Retinal pigment epithelial cell (primary cell): ENCODE measurements at regions not wholly inside any gene's neighbourhood (a gene's known extent, or its start where the extent isn't known, plus 50 kb on each side); places are given as distances from the start of the nearest gene placed in this dataset.

Source experiments
- DNase-seq: peaks from one replicate; pipeline ENCODE4 v3.0.0-alpha.2; 2010; ENCODE audit warnings: low read depth
- H3K4me3 ChIP-seq: 2 replicates; pipeline ENCODE4 v1.5.1; 2011; ENCODE audit warnings: mild to moderate bottlenecking, low read length, control low read depth, moderate library complexity
- TF ChIP-seq, protein P1 (sequence below): conservative IDR thresholded peaks from 2 replicates; pipeline ENCODE4 v1.5.1; 2011; ENCODE audit warnings: low read depth, low read length, control low read depth, inconsistent platforms

- TF ChIP-seq, protein P1, sequence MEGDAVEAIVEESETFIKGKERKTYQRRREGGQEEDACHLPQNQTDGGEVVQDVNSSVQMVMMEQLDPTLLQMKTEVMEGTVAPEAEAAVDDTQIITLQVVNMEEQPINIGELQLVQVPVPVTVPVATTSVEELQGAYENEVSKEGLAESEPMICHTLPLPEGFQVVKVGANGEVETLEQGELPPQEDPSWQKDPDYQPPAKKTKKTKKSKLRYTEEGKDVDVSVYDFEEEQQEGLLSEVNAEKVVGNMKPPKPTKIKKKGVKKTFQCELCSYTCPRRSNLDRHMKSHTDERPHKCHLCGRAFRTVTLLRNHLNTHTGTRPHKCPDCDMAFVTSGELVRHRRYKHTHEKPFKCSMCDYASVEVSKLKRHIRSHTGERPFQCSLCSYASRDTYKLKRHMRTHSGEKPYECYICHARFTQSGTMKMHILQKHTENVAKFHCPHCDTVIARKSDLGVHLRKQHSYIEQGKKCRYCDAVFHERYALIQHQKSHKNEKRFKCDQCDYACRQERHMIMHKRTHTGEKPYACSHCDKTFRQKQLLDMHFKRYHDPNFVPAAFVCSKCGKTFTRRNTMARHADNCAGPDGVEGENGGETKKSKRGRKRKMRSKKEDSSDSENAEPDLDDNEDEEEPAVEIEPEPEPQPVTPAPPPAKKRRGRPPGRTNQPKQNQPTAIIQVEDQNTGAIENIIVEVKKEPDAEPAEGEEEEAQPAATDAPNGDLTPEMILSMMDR, result no peak
- no peak overlapping the region for H3K4me3 ChIP-seq
- no peak for DNase-seq
Measured at GRCh38 chrX:96403446-96403845, 281.2 kb upstream of the DIAPH2 start.

DNA sequence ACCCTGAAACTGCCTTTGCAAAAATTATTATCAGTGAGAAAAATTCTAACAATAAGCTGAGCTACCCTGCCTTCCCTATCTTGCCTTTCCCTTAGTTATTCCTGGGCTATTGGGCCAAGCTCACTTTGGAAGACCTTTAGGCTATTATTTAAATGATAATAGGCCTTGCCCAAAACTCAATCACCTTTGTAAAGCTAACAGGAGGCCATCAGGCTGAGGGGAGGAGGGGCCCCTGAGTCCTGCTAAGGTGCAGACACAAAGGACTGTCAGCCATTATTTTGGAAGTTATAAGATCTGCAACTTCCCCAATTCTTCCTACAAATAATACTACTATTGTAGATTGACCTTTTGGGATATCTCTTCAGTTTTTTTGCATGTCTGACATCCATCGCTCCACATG is 278.8 kb upstream of the DIAPH2 start:
- no peak overlapping the region for H3K4me3 ChIP-seq
- DNase-seq, result no peak
- TF ChIP-seq, protein P1, result no peak

- TF ChIP-seq, protein P1, result no peak
- DNase-seq, result peak; percentile 14
- no peak overlapping the region for H3K4me3 ChIP-seq
Measured at GRCh38 chrX:96407072-96407471, 277.6 kb upstream of the DIAPH2 start.

GRCh38 chrX:96407501-96407900 is 277.1 kb upstream of the DIAPH2 start:
- H3K4me3 ChIP-seq, result no peak overlapping the region
- DNase-seq, result no peak

DNA sequence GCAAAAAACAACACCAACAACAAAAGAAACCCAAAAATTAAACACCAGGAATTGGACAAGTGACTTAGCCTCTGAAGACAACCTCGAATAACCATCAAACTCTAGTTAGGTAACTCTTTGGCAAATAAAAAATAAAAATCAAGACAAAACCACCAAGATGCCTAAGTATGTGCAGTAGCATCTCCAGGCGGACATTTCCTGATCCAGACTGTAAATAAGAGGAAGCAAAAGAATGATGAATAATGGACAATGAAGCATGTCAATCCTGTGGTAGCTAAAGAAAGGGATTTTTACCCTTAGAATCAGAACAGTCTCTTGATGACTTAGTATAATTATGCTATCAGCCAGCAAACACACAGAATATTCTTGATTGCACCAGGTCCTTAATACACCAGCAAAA is 276.7 kb upstream of the DIAPH2 start:
- TF ChIP-seq, protein P1, result no peak
- H3K4me3 ChIP-seq, result no peak overlapping the region
- no peak for DNase-seq

More at GRCh38 chrX:96407501-96407900, 277.1 kb upstream of the DIAPH2 start:
- TF ChIP-seq, protein P1, result no peak

DNA sequence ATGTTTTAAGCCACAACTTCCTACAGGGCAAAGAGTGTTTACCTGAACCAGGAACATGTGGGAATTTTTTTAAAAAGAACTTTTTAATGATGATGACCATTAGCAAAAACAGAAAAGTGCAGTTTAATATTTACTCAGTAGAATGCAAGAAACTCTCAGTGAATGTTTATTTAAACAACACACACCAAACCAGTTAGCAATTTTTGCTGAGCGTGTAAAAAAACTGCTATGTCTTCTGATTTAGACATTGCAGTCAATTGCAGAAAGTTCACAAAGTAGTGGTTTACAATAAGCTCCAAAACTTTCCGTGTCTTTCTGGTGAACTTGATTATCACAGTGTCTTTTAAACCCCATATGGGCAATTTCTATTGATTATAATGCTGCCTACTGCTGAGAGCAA is 273.7 kb upstream of the DIAPH2 start:
- TF ChIP-seq, protein P1, result no peak
- no peak for DNase-seq
- no peak overlapping the region for H3K4me3 ChIP-seq

- TF ChIP-seq, protein P1, result no peak
- DNase-seq, result no peak
- H3K4me3 ChIP-seq, result no peak overlapping the region
Measured at GRCh38 chrX:96417695-96418094, 266.9 kb upstream of the DIAPH2 start.
